ENCODE measurements at regions not wholly inside any gene's neighbourhood (a gene's known extent, or its start where the extent isn't known, plus 50 kb on each side); places are given as distances from the start of the nearest gene placed in this dataset.

- DNase-seq, result no peak
Measured at GRCh38 chr17:71376933-71377332, 743.9 kb upstream of the SOX9 start.

- DNase-seq, result no peak
Measured at GRCh38 chr17:71378036-71378435, 742.8 kb upstream of the SOX9 start.

DNA sequence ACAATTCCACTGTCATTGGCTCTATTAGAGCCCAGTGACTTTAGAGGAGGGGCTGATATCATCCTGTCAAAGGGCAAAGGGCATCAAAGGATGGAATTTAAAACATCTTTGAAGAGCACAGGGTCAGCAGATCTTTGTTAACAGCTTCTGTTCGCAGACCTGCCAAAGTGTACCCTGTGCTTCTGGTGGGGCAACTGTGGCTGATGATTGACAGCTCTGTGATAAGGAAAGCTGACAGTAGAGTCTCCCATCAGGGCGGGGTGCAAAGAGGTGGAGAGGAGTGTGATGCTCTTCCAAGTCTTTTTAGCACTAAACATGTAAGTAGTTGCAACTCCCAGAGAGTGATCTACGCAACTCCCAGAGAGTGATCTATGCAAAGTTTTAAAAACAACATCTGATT, 742.1 kb upstream of the SOX9 start:
- no peak for DNase-seq

- DNase-seq, result no peak
Measured at GRCh38 chr17:71379512-71379911, 741.3 kb upstream of the SOX9 start.

DNA sequence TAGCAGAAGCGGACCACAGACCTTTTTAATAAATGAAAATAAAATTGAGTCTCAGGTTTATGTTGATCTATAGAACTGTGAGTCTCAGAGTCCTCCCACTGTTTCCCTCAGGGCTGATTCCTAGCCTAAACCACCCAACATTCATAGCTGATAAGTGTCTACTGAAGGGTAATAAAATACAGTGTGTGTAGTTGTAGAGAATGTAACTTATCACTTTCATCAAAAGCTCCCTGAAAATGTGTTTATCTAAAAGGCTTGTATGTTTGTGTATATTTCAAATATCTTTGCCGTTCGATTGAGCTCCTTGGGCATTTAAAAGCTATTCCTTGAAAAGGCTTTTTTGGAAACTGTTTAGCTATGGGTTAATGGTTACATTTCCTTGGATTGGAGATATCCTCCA, 740.3 kb upstream of the SOX9 start:
- DNase-seq, result no peak

- no peak for DNase-seq
Measured at GRCh38 chr17:71380936-71381335, 739.9 kb upstream of the SOX9 start.

- DNase-seq, result no peak
Measured at GRCh38 chr17:71383091-71383490, 737.7 kb upstream of the SOX9 start.

GRCh38 chr17:71387456-71387855, 733.4 kb upstream of the SOX9 start:
- DNase-seq, result no peak

DNA sequence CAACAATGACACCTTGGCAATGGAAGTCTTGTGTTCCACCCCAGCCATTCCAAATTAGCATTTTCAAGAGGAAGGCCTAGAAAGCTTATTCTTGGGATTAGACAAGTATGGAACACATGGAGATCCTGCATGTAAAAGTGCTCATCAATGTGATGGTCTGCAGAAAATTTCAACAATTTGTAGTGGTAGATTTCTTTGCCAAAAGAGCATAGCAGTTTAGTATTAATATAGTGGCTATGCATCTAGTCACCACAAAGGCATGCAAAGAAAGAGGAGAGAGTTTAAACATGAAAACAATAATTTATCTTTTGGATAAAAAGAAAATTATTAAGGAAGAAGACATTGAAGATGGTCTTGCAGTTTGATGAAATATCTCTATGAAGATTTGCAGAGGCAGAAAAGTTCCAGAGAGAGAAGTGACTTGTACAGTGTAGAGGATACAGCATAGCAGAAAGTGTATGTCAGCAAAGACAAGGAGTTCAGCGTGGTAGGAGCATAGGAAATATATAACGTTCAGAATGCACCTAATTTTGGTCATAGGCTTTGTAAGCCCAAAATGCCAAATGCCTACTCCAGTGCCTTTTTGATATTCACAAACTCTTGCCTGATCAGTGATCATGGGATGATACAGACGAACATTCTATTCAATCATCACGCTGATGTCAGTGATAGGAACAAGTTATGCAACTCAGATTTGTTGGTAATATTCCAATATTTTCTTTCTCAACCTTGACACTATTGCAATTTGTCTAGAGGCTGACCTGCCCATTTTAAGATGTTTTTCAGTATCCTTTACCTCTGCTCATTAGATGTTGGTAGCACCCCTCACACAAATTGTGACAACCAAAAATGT, 727.9 kb upstream of the SOX9 start:
- DNase-seq, result no peak

- DNase-seq, result no peak
Measured at GRCh38 chr17:71395901-71396300, 724.9 kb upstream of the SOX9 start.

DNA sequence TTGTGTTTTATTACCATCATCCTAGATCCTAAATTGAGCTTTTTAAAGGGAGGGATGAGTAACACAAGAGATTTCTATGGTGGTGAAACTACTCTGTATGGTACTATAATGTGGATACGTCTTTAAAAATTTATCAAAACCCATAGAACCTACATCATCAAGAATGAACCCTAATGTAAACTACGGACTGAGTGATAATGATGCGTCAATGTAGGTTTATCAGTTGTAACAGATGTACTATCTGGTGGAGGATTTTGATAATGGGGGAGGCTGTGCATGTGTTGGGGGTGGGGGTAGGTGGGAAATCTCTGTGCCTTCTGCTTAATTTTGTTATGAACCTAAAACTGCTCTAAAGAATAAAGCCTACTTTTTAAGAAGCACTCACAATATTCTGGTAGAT, 724.1 kb upstream of the SOX9 start:
- DNase-seq, result no peak

DNA sequence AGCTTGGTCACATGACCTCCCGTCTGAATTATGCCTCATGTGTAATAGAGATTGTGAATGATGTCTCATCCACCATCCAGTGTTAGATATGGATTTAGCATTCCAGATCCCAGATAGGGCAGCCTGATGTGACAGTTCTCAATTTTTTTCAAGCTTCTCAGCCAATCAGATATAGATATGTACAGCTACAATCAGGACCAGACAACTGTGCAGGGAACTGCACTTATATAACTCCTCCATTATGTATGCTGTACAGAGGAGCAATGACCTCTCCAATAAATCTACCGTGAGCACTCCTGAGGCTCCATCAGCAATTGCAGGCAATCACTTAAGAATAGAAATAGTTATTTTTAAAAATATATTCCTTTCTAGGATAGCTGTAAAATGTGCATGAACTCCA, 722.8 kb upstream of the SOX9 start:
- DNase-seq, result no peak

DNA sequence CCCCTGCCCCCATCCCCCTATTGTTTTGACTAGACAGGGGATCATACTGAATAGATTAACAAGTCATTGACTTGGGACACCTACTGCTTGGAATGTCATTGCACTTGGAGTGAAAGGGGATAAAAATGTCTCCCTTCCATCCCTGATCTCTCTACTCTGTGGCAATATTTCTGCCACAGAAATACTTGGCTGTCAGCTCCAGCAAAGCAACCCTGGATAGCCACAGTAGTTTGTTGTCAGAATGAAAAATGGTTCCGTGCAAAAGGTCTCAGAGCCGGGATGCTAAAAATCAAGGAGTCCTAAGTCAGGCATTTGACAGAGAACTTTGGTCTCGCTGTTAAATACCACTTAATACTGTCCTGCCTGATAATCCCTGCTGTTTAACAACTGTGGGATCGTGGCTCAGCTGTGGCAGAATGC, 722.0 kb upstream of the SOX9 start:
- no peak for DNase-seq

GRCh38 chr17:71399221-71399620, 721.6 kb upstream of the SOX9 start:
- DNase-seq, result peak; percentile 19

- no peak for DNase-seq
Measured at GRCh38 chr17:71399649-71400048, 721.2 kb upstream of the SOX9 start.

DNA sequence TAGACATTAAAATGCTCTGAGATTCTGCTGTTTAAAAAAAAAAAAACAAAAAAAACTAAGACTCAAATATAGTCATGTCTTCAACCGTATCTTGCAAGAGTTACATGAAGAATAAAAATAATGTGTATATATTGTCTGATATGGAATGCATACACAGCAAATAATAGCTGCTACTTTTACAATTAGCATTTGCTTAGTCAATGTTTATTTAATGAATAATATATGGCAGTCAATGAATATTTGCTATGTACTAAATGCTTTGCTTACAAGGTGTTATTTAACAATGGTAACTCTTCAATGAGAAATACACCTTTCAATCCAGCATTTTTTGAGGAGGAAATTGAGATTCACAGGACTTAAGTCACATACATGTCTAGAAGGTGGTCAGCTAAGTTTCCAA, 718.8 kb upstream of the SOX9 start:
- DNase-seq, result no peak

- peak; percentile 71 for DNase-seq
Measured at GRCh38 chr17:71402661-71403141, 718.1 kb upstream of the SOX9 start.

- no peak for DNase-seq
Measured at GRCh38 chr17:71405101-71405500, 715.7 kb upstream of the SOX9 start.

- peak; percentile 43 for DNase-seq
Measured at GRCh38 chr17:71407981-71408380, 712.8 kb upstream of the SOX9 start.

DNA sequence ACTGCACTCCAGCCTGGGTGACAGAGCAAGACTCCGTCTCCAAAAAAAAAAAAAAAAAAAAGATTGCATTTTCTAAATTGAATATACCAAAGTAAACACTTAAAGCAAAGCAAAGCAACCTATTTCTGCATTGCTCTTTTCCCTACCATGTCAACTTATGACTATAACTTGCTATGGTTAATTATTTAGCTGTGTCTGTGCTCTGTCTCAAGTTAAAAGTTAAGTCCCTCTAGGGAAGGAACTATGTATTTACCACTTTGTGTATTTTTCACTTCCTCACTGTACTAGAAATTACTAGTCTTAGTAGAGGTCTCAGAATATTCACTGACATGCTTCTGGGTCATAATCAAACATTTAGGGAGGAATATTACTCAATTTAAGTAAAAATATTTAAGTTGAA, 711.7 kb upstream of the SOX9 start:
- no peak for DNase-seq

DNA sequence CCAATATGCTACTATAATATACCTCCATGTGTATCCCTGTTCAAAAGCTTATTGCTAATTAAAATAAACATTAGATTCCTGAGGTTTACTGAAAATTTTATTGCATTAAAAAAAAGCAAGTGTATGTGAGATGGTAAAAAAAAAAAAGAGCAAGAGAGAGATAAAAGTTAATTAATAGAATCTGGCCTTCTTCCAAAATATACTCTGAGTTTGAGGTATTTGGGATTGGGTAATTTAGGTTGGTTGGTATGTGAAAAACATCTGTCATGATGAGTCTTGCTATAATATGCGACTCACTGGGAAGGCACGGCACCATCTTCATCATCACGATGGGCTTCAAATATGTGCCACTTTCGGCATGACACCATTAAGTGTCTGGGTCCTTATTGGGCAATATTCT, 711.1 kb upstream of the SOX9 start:
- peak; percentile 50 for DNase-seq

DNA sequence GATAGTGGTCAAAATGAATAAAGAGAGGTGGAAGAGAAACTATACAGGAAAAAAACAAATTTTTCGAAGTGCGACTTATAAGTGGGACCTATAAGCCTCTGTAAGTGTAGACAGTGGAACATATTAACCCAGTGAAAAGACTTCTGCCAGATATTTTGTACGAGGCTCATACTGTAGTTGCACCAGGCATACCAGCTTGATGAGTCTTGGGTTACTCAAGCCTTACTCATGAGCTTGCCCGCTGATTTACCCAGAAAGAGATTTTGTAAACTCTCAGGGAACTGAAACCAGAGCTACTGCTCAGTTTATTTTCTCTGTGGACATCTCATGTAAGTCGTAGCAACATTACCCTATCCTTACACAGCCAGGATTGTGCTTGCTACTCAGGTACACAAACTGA, 708.0 kb upstream of the SOX9 start:
- DNase-seq, result no peak

DNA sequence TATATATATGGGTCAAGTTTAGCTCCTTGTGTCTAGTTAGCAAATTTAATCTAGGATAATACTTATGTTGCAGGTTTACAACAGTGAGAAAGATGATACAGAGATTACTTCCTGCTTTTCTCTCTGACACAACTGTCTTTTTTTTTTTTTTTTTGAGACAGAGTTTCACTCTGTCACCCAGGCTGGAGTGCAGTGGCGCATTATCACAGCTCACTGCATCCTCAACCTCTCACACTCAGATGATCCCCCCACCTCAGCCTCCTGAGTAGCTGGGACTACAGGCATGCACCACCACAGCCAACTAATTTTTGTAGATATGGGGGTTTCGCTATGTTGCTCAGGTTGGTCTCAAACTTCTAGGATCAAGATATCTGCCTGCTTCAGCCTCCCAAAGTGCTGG, 706.9 kb upstream of the SOX9 start:
- no peak for DNase-seq

DNA sequence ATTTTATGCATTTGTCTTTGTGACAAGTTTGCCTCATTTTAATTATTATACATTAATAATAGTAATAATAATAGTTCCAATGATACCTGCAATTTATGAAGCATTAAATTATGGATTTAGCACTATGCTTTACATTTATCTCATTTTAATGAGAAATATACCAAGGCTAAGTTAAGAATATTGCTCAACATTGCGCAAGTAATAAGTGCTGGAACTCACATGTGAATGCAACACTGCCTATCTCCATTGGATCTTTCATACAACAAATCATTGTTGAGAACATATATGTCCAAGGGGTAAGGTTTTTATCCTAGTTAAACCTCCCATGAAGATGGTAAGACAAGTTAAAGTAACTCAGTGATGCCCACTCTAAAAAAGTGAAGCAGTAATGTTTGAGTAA, 703.7 kb upstream of the SOX9 start:
- DNase-seq, result no peak

GRCh38 chr17:71422968-71423367, 697.9 kb upstream of the SOX9 start:
- no peak for DNase-seq
